Activated CD4-positive, alpha-beta T cell treated with anti-CD3 and anti-CD28 coated beads, Interleukin-2, amount 10 ng/mL, durations not matched to agents 7 days and 5 days (primary cell): ENCODE measurements at regions not wholly inside any gene's neighbourhood (a gene's known extent, or its start where the extent isn't known, plus 50 kb on each side); places are given as distances from the start of the nearest gene placed in this dataset.
A peak's percentile ranks its signal among the peaks of the same experiment; 100 is the strongest.

Source experiments
- CTCF ChIA-PET: fragments of 350-600 bp; sonication (Branson Sonifier 250); formaldehyde crosslinking; loops from one replicate; lab custom pipeline; 2021; ENCODE audit warnings: antibody characterized with exemption; lab: Charles Lee
- POLR2A ChIA-PET: fragments of 350-600 bp; sonication (Branson Sonifier 250); formaldehyde crosslinking; loops from one replicate; lab custom pipeline; 2021; ENCODE audit warnings: antibody characterized with exemption; lab: Charles Lee
- DNase-seq: peaks from one replicate; pipeline ENCODE4 v3.0.0-alpha.2; 2020
- H3K27ac Mint-ChIP-seq: one replicate; pipeline ENCODE4 v1.8.0; 2021; ENCODE audit warnings: mild to moderate bottlenecking, moderate library complexity, mixed read lengths
- H3K27me3 Mint-ChIP-seq: one replicate; pipeline ENCODE4 v1.8.0; 2021; ENCODE audit warnings: mixed read lengths
- H3K36me3 Mint-ChIP-seq: one replicate; pipeline ENCODE4 v1.8.0; 2021; ENCODE audit warnings: low read depth, mixed read lengths
- H3K4me1 Mint-ChIP-seq: one replicate; pipeline ENCODE4 v1.8.0; 2021; ENCODE audit warnings: mixed read lengths
- H3K4me3 Mint-ChIP-seq: one replicate; pipeline ENCODE4 v1.8.0; 2021; ENCODE audit warnings: mild to moderate bottlenecking, moderate library complexity, mixed read lengths
- H3K9me3 Mint-ChIP-seq: one replicate; pipeline ENCODE4 v1.8.0; 2021; ENCODE audit warnings: mixed read lengths

DNA sequence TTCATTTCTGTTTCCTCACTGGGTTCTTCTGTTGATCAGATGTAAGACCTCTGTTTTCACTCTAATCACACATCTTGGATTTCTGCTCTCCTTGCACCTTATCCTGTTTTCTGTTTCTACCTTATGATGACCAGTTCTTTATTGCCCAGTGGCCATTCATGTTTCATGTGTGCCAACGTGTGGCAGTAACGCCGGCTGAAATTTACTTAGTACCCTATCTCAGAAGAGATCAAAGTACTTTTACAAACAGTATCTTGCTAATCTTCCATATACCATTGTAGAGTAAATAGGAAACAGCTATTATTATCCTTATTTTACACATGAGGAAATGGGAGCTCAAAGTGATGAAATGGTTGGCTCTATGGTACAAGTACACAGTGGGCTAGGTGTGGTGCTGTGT is 74.0 kb downstream of the GATA3 start:
- H3K27me3 Mint-ChIP-seq = peaks cover 13% of the 10 kb centered on the region
- peak overlapping the region; percentile 10 for H3K27ac Mint-ChIP-seq
- H3K4me3 Mint-ChIP-seq = no peak overlapping the region
- ChIA-PET POLR2A (no interaction called here), CTCF (interaction anchor here (0.6 to 1.3 kb wide), 4 partner anchors 54 to 898 kb away, joined by 3 to 4 read pairs (median 3); no protein-coding TSS in a partner anchor)
- peaks cover 31% of the 10 kb centered on the region for H3K4me1 Mint-ChIP-seq
- H3K9me3 Mint-ChIP-seq = peaks cover 2% of the 10 kb centered on the region
- no peak for DNase-seq
- peaks cover 11% of the 10 kb centered on the region for H3K36me3 Mint-ChIP-seq

DNA sequence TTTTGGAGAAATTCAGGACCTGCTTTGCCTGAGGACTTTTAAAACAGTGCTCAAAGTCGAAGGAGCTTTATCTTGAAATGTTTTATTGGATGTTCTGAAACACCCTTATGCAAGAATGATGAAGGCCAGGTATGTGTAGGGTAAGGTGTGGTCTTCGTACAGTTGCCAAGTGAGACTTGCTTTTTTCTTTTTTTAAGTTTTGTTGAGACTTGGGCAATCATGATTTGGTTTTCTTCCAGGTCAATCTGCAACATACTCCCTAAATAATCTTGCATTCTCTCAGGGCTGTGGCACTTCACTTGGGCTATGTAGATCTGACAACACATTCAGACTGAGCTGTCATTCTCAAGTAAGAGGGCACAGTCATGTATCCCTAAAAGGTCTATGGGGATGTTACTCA is 75.0 kb downstream of the GATA3 start:
- H3K27me3 Mint-ChIP-seq = peaks cover 13% of the 10 kb centered on the region
- no peak overlapping the region for H3K4me3 Mint-ChIP-seq
- peaks cover 17% of the 10 kb centered on the region for H3K36me3 Mint-ChIP-seq
- H3K27ac Mint-ChIP-seq = no peak overlapping the region
- peaks cover 39% of the 10 kb centered on the region for H3K4me1 Mint-ChIP-seq
- no peak for DNase-seq
- peaks cover 7% of the 10 kb centered on the region for H3K9me3 Mint-ChIP-seq
- ChIA-PET POLR2A (no interaction called here), CTCF (interaction anchor here (0.7 to 1.8 kb wide), 2 partner anchors 9 to 316 kb away, joined by 4 to 8 read pairs; no protein-coding TSS in a partner anchor)

DNA sequence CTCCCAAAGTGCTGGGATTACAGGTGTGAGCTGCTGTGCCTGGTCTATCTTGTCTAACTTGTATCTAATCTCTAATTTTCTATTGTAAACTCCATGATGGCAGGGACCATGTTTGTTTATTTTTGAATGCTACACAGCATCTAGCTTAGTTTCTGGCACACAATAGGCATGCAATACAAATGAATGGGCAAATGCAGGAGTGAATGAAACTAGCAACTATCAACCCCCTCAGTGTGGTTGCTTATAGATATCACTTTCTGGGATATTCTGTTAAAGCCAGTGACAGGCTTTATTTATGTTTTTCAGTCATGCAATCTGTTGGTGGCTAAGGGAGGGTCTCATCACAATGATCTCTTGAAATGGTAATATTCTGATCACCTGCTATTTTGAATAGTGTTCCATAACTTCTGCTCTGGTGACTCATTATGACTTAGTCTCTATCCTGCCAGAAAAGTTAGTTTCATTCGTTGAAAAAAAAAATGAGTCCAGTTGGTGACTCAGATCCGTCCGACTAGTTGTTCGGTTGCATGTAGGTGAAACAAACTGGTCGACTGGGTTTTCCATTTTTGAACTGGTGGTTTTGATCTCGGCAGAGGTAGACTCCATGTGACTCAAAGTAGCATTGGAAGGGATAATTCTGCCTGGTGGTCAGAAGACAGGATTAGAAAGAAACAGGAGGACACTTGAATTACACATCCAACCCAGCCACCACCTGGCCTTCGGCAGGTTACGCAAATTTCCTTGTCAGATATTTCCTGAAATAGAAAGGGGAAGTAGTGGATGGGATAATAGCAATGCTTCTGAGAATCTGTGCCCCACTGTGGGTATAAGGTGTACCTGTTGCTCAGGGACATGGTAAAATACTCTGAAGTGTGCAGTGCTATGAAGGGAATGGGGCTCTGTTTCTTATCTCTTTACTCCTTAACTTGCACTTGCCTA is 76.8 kb downstream of the GATA3 start:
- CTCF ChIA-PET = interaction anchor here (1.4 to 1.8 kb wide), 2 partner anchors 10 to 67 kb away, joined by 6 to 8 read pairs; no protein-coding TSS in a partner anchor
- H3K4me1 Mint-ChIP-seq = peaks cover 46% of the 10 kb centered on the region

DNA sequence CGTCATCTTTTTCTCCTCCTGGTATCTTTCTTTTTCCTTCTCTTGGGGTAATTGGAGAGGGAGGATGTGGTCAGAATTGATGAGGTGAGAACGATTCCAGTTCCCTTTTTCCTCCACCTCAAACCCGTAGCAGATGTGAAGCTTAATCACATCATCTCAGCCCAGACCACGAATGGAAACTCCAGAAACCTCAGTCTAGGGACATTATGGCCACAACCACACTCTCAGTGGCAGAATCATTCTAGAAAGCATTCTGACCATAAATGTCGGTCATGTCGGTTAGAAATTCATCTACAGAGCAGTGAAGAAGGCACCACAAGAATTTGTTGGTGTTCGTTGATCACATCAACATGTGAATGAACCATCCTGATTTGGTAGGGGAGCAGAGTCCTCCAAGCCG is 78.7 kb downstream of the GATA3 start:
- ChIA-PET CTCF (interaction anchor here (1.1 to 1.9 kb wide), 6 partner anchors 9 to 243 kb away, joined by 3 to 6 read pairs (median 4); no protein-coding TSS in a partner anchor), POLR2A (interaction anchor here (0.6 kb wide), 1 partner anchor 72 kb away, joined by 3 read pairs; no protein-coding TSS in a partner anchor)
- Mint-ChIP-seq H3K9me3 (peaks cover 7% of the 10 kb centered on the region), H3K27me3 (peaks cover 9% of the 10 kb centered on the region), H3K27ac (peak overlapping the region; percentile 51), H3K4me3 (peak overlapping the region; percentile 34), H3K4me1 (peaks cover 65% of the 10 kb centered on the region), H3K36me3 (peaks cover 17% of the 10 kb centered on the region)
- DNase-seq = peak; percentile 57

More for the DNA sequence above, 76.8 kb downstream of the GATA3 start:
- peaks cover 17% of the 10 kb centered on the region for H3K36me3 Mint-ChIP-seq
- peak; percentile 36 for DNase-seq
- H3K4me3 Mint-ChIP-seq = peak overlapping the region; percentile 33
- peaks cover 7% of the 10 kb centered on the region for H3K9me3 Mint-ChIP-seq
- H3K27ac Mint-ChIP-seq = peak overlapping the region; percentile 78
- POLR2A ChIA-PET = interaction anchor here (0.8 kb wide), 1 partner anchor 201 kb away, joined by 3 read pairs; no protein-coding TSS in a partner anchor
- peaks cover 13% of the 10 kb centered on the region for H3K27me3 Mint-ChIP-seq

DNA sequence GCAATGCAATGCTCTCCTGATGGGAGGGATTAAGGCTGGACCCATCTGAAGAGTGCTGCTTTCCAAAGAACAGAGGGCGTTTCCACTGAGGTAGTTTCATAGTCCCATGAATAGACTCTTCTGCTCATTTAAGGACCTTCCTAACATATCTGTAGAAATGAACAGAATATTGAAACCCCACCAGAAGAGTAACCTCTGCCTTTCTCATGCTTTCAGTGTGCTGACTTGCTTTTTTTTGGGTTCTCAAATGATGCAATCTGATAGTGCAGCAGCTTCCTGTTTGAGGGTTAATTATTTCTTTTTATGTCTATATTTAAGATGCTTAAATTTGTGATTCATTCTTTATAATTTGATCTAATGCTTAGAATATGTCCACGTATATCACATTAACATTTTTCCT is 82.2 kb downstream of the GATA3 start:
- DNase-seq = no peak
- peaks cover 74% of the 10 kb centered on the region for H3K4me1 Mint-ChIP-seq
- H3K9me3 Mint-ChIP-seq = peaks cover 5% of the 10 kb centered on the region
- ChIA-PET CTCF (interaction anchor here (1.1 kb wide), 1 partner anchor 9 kb away, joined by 3 read pairs; no protein-coding TSS in a partner anchor), POLR2A (interaction anchor here (0.6 to 1.1 kb wide), 2 partner anchors 76 to 111 kb away, joined by 4 to 8 read pairs; no protein-coding TSS in a partner anchor)
- H3K27ac Mint-ChIP-seq = peak overlapping the region; percentile 95
- no peaks in the 10 kb centered on the region for H3K27me3 Mint-ChIP-seq
- H3K4me3 Mint-ChIP-seq = peak overlapping the region; percentile 74
- peaks cover 11% of the 10 kb centered on the region for H3K36me3 Mint-ChIP-seq

DNA sequence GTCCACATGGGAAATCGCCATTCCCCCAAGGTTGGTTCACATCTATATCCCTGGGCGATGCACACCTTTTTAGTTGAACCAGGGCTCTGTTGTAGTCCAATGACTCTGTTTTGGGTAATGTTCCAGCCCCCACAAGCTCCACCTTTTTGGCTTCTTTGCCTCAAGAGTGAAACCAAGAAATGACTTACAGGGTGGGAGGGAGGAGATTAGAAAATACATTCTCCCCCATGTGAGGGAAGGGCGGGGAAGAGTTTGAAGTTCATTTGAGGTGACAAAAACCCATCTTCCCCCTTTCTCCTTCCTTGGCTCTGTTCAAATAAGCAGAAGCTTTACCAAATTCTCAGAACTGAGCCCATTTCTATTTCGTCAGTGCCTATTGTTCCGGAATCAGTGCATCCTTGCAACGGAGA is 82.8 kb downstream of the GATA3 start:
- peak overlapping the region; percentile 74 for H3K4me3 Mint-ChIP-seq
- ChIA-PET CTCF (interaction anchor here (1.1 kb wide), 1 partner anchor 9 kb away, joined by 3 read pairs; no protein-coding TSS in a partner anchor), POLR2A (interaction anchor here (1.1 kb wide), 1 partner anchor 76 kb away, joined by 4 read pairs; no protein-coding TSS in a partner anchor)
- peaks cover 11% of the 10 kb centered on the region for H3K36me3 Mint-ChIP-seq
- peak overlapping the region; percentile 95 for H3K27ac Mint-ChIP-seq
- no peaks in the 10 kb centered on the region for H3K27me3 Mint-ChIP-seq
- peaks cover 69% of the 10 kb centered on the region for H3K4me1 Mint-ChIP-seq
- H3K9me3 Mint-ChIP-seq = peaks cover 5% of the 10 kb centered on the region
- peak; percentile 79 for DNase-seq

DNA sequence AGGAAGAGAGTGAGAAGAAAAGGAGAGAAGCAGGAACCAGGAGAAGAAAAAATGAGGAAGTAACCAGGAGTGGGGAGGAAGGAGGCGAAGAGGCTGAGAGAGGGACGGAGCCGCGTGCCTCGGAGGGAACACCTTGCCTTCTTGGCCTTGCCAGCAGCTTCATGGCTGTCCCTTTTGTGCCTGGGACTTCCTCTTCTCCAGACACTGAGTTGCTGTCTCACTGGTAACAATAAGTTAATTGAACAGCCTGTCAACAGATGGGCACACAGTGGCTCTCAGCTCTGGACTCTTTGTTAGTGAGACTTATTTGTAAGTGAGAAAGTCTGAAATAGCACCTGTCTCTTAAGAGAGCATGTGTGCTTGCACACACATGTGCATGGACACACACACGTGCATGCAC is 83.2 kb downstream of the GATA3 start:
- Mint-ChIP-seq H3K9me3 (peaks cover 5% of the 10 kb centered on the region), H3K27ac (peak overlapping the region; percentile 95), H3K36me3 (peaks cover 11% of the 10 kb centered on the region), H3K4me3 (peak overlapping the region; percentile 74), H3K4me1 (peaks cover 66% of the 10 kb centered on the region), H3K27me3 (no peaks in the 10 kb centered on the region)
- POLR2A ChIA-PET = interaction anchor here (1.1 kb wide), 1 partner anchor 77 kb away, joined by 4 read pairs; no protein-coding TSS in a partner anchor
- peak; percentile 44 for DNase-seq
- CTCF ChIA-PET = interaction anchor here (1.1 kb wide), 1 partner anchor 10 kb away, joined by 3 read pairs; no protein-coding TSS in a partner anchor

DNA sequence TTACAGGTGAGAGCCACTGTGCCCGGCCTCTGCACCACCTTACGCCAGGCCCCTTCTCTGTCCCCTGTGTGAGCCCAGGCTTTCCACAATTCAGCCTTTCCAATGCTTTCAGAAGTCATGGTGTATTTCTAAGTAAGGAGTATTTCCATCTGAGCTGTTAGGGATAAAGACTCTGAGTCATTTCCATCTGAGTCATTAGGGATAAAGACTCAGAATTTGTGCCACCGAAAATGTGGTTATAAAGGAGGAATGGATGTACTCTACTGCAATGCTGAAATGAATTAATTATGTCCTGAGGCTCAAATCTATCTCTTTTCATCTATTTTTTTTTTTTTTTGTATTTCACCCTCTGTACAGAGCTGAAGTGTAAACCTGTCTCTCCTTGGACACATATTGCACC is 84.0 kb downstream of the GATA3 start:
- CTCF ChIA-PET = no interaction called here
- H3K27ac Mint-ChIP-seq = peak overlapping the region; percentile 95
- H3K27me3 Mint-ChIP-seq = no peaks in the 10 kb centered on the region
- POLR2A ChIA-PET = no interaction called here
- DNase-seq = no peak
- H3K4me1 Mint-ChIP-seq = peaks cover 58% of the 10 kb centered on the region
- peak overlapping the region; percentile 74 for H3K4me3 Mint-ChIP-seq
- peaks cover 5% of the 10 kb centered on the region for H3K9me3 Mint-ChIP-seq
- H3K36me3 Mint-ChIP-seq = peaks cover 11% of the 10 kb centered on the region

DNA sequence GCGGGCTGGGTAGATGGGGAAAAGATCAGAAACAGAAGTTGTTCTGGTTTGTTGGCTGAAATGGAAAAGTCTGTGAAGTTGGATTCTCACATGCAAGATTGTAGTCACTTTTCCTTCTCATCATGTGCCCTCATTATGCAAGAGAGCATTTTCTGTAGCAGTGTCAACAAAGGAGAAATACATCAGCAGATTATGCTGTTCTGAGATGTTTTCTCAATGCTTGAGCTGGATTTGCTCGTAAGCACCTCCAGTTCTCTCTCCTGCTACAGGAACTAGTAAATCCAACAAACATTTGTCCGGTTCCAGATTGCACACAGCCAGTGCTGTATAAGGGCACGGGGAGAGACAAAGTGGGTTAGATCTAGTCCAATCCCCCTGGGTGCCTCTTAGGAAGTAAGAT is 90.0 kb downstream of the GATA3 start:
- H3K27ac Mint-ChIP-seq = no peak overlapping the region
- peaks cover 11% of the 10 kb centered on the region for H3K4me1 Mint-ChIP-seq
- CTCF ChIA-PET = interaction anchor here (1.3 kb wide), 1 partner anchor 10 kb away, joined by 4 read pairs; no protein-coding TSS in a partner anchor

DNA sequence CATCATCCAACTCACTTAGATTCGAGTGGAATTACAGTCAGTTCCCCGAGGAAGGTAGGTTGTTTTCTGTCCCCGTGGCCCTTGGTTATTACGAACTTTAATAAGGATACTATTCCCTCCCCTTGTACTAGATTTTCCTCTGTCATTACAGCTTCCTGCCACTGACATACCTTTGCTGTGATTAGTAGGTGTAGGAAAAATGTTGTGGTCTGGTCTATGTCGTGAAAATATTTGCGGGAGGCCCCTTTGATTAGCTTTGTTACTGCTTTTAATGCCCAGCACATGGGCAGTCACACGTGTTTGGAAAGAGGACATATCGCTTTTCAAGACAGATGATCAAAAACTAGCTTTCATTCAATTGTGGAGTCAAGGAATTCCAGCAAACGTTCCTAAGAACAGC is 92.2 kb downstream of the GATA3 start:
- ChIA-PET POLR2A (interaction anchor here (0.7 kb wide), 1 partner anchor 42 kb away, joined by 9 read pairs; no protein-coding TSS in a partner anchor), CTCF (interaction anchor here (0.6 kb wide), 1 partner anchor 90 kb away, joined by 3 read pairs; no protein-coding TSS in a partner anchor)
- Mint-ChIP-seq H3K27me3 (peaks cover 3% of the 10 kb centered on the region), H3K4me3 (no peak overlapping the region), H3K9me3 (no peaks in the 10 kb centered on the region), H3K27ac (no peak overlapping the region), H3K36me3 (no peaks in the 10 kb centered on the region), H3K4me1 (no peaks in the 10 kb centered on the region)
- DNase-seq = no peak

More for the DNA sequence above, 90.0 kb downstream of the GATA3 start:
- Mint-ChIP-seq H3K4me3 (no peak overlapping the region), H3K27me3 (peaks cover 3% of the 10 kb centered on the region), H3K9me3 (no peaks in the 10 kb centered on the region), H3K36me3 (peaks cover under 1% of the 10 kb centered on the region)
- POLR2A ChIA-PET = no interaction called here
- no peak for DNase-seq

DNA sequence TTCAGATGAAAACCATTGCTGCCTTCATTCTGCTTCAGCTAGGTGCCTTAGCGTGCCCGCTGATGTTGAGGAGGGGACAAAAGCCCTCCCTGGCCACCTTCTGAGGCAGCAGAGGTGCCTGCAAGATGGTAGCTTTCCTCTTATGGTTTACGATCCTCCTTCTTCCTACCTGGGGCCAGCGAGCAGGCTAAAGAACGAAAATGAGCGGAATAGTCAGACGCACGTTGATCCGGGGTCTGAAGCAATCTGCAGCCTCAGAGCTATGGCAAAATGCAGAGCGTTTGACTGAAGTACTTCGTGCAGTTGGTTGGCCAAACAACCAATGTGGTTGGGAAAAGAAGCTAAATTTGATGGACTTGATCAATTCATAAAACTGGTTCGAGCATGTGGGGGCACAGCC is 95.5 kb downstream of the GATA3 start:
- Mint-ChIP-seq H3K27me3 (peaks cover 12% of the 10 kb centered on the region), H3K27ac (no peak overlapping the region), H3K4me3 (no peak overlapping the region), H3K36me3 (no peaks in the 10 kb centered on the region), H3K4me1 (peaks cover 5% of the 10 kb centered on the region), H3K9me3 (no peaks in the 10 kb centered on the region)
- CTCF ChIA-PET = interaction anchor here (0.8 kb wide), 1 partner anchor 59 kb away, joined by 3 read pairs; no protein-coding TSS in a partner anchor
- POLR2A ChIA-PET = no interaction called here
- DNase-seq = no peak

DNA sequence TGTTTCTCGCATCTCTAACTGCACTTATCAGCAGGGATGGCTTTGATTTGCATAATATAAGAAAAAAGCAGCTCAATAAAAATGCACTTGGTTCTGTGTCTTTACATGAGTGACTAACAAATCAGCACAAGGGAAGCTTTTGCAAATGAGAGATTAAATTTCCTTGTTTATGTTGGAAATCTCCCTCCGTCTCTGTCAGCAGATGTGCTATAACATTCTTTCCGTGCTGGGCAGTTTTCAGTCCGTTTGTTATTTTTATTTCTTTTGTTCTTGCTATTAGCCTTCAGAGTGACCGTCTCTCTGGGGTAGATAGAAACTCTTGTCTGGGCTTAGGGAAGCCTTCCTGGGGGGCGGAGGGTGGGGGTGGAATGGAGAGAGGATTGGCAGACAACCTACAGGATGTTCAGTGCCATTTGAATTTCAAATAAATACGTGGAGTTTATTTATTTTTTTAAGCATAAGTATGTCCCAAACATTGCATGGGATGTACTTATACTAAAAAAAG is 96.0 kb downstream of the GATA3 start:
- DNase-seq = no peak
- Mint-ChIP-seq H3K27ac (no peak overlapping the region), H3K4me3 (no peak overlapping the region), H3K9me3 (no peaks in the 10 kb centered on the region), H3K4me1 (peaks cover 5% of the 10 kb centered on the region), H3K36me3 (no peaks in the 10 kb centered on the region), H3K27me3 (peaks cover 12% of the 10 kb centered on the region)
- ChIA-PET CTCF (interaction anchor here (0.8 kb wide), 1 partner anchor 59 kb away, joined by 3 read pairs; no protein-coding TSS in a partner anchor), POLR2A (no interaction called here)
